SK-N-SH treated with all-trans-retinoic acid at 6 μM for 48 hours (cell line): ENCODE measurements at regions not wholly inside any gene's neighbourhood (a gene's known extent, or its start where the extent isn't known, plus 50 kb on each side); places are given as distances from the start of the nearest gene placed in this dataset.

Experiments
- ATAC-seq: fragments of 200-7000 bp; cut with Tn5 transposase; 3 replicates; pipeline ENCODE4 v1.9.1; 2020; ENCODE audit warnings: mild to moderate bottlenecking, moderate library complexity
- ARNTL ChIP-seq: fragments of 450-650 bp; formaldehyde crosslinking; IDR thresholded peaks from 2 replicates; pipeline ENCODE4 v1.5.0; 2020; ENCODE audit warnings: low read depth, mild to moderate bottlenecking, moderate library complexity, borderline replicate concordance
- BACH2 ChIP-seq: fragments of 250-450 bp; sonication (Bioruptor Pico); IDR thresholded peaks from 2 replicates; pipeline ENCODE4 v1.9.0; 2021; ENCODE audit warnings: mild to moderate bottlenecking, borderline replicate concordance
- CSDC2 ChIP-seq: fragments of 250-450 bp; sonication (Bioruptor Pico); IDR thresholded peaks from 2 replicates; pipeline ENCODE4 v1.5.0; 2020; ENCODE audit warnings: mild to moderate bottlenecking, moderate library complexity
- ESRRG ChIP-seq: fragments of 250-450 bp; sonication (Bioruptor Pico); IDR thresholded peaks from 2 replicates; pipeline ENCODE4 v1.6.1; 2021; ENCODE audit warnings: mild to moderate bottlenecking
- GLIS3 ChIP-seq: fragments of 250-450 bp; sonication (Bioruptor Pico); IDR thresholded peaks from 2 replicates; pipeline ENCODE4 v1.5.0; 2020; ENCODE audit warnings: mild to moderate bottlenecking, moderate library complexity
- ISL1 ChIP-seq: fragments of 250-450 bp; sonication (Bioruptor Pico); IDR thresholded peaks from 2 replicates; pipeline ENCODE4 v2.1.2; 2022; ENCODE audit warnings: mild to moderate bottlenecking, moderate library complexity
- OSR1 ChIP-seq: fragments of 250-450 bp; sonication (Bioruptor Pico); IDR thresholded peaks from 2 replicates; pipeline ENCODE4 v1.8.0; 2022; ENCODE audit warnings: moderate library complexity, mild to moderate bottlenecking, inconsistent platforms
- PPARA ChIP-seq: fragments of 250-450 bp; sonication (Bioruptor Pico); IDR thresholded peaks from 2 replicates; pipeline ENCODE4 v1.5.0; 2020; ENCODE audit warnings: mild to moderate bottlenecking, borderline replicate concordance
- RARB ChIP-seq: fragments of 250-450 bp; sonication (Bioruptor Pico); IDR thresholded peaks from 2 replicates; pipeline ENCODE4 v1.8.0; 2021; ENCODE audit warnings: mild to moderate bottlenecking, moderate library complexity
- SNAI2 ChIP-seq: fragments of 250-450 bp; sonication (Bioruptor Pico); IDR thresholded peaks from 2 replicates; pipeline ENCODE4 v1.5.0; 2020; ENCODE audit warnings: mild to moderate bottlenecking, moderate library complexity
- TCF4 ChIP-seq: fragments of 250-450 bp; sonication (Bioruptor Pico); IDR thresholded peaks from 2 replicates; pipeline ENCODE4 v1.8.0; 2021; ENCODE audit warnings: mild to moderate bottlenecking, moderate library complexity, borderline replicate concordance
- TOX ChIP-seq: fragments of 250-450 bp; sonication (Bioruptor Pico); IDR thresholded peaks from 2 replicates; pipeline ENCODE4 v1.8.0; 2021; ENCODE audit warnings: mild to moderate bottlenecking, moderate library complexity, borderline replicate concordance
- ZC3H10 ChIP-seq: fragments of 250-450 bp; sonication (Bioruptor Pico); IDR thresholded peaks from 2 replicates; pipeline ENCODE4 v1.5.1; 2021; ENCODE audit warnings: mild to moderate bottlenecking, moderate library complexity
- ZFP3 ChIP-seq: fragments of 250-450 bp; sonication (Bioruptor Pico); IDR thresholded peaks from 2 replicates; pipeline ENCODE4 v1.5.0; 2020; ENCODE audit warnings: mild to moderate bottlenecking, moderate library complexity
- ZFP30 ChIP-seq: fragments of 450-650 bp; formaldehyde crosslinking; IDR thresholded peaks from 2 replicates; pipeline ENCODE4 v1.5.0; 2022; ENCODE audit warnings: mild to moderate bottlenecking, moderate library complexity
- ZNF565 ChIP-seq: fragments of 450-650 bp; formaldehyde crosslinking; conservative IDR thresholded peaks from 2 replicates; pipeline ENCODE4 v1.5.0; 2020; ENCODE audit warnings: low read depth, mild to moderate bottlenecking, moderate library complexity
- ZNF70 ChIP-seq: fragments of 450-650 bp; formaldehyde crosslinking; IDR thresholded peaks from 2 replicates; pipeline ENCODE4 v1.5.0; 2020; ENCODE audit warnings: mild to moderate bottlenecking, moderate library complexity
- TF ChIP-seq, protein P1 (sequence below): fragments of 250-450 bp; sonication (Bioruptor Pico); IDR thresholded peaks from 2 replicates; pipeline ENCODE4 v1.5.0; 2020; ENCODE audit warnings: mild to moderate bottlenecking, moderate library complexity
- TF ChIP-seq, protein P2 (sequence below): fragments of 250-450 bp; sonication (Bioruptor Pico); IDR thresholded peaks from 2 replicates; pipeline ENCODE4 v1.8.0; 2021; ENCODE audit warnings: low read depth, mild to moderate bottlenecking, moderate library complexity, borderline replicate concordance
- TF ChIP-seq, protein P3 (sequence below): fragments of 250-450 bp; sonication (Bioruptor Pico); IDR thresholded peaks from 2 replicates; pipeline ENCODE4 v1.5.1; 2021; ENCODE audit warnings: mild to moderate bottlenecking, moderate library complexity
- TF ChIP-seq, protein P4 (sequence below): fragments of 250-450 bp; sonication (Bioruptor Pico); IDR thresholded peaks from 2 replicates; pipeline ENCODE4 v1.8.0; 2020; ENCODE audit warnings: mild to moderate bottlenecking, moderate library complexity, borderline replicate concordance
- TF ChIP-seq, protein P5 (sequence below): fragments of 250-450 bp; sonication (Bioruptor Pico); IDR thresholded peaks from 2 replicates; pipeline ENCODE4 v1.5.1; 2020; ENCODE audit warnings: low read depth, mild to moderate bottlenecking, moderate library complexity

DNA sequence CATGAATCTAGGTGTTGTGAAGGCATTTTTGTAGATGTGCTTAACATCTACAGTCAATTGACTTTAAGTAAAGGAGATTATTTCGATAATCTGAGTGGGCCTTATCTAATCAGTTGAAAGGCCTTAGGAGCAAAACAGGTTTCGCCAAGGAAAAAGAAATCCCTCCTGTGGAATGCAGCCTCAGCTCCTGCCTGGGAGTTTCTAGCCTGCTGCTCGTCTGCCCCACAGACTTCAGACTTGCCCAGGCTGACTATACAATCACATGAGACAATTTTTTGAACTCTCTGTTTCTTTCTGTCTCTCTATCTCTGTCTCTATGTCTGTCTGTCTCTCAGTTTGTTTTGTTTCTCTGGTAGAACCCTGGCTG, 312.5 kb downstream of the OLFM4 start:
- ATAC-seq = no peak
- TF ChIP-seq ISL1 (no peak), ZFP30 (CRISPR knock-in tag) (no peak), ZFP3 (CRISPR knock-in tag) (no peak), SNAI2 (CRISPR knock-in tag) (no peak), ZNF565 (CRISPR knock-in tag) (no peak), OSR1 (no peak), TOX (no peak), ZC3H10 (no peak), TCF4 (no peak), ZNF70 (no peak), PPARA (CRISPR knock-in tag) (no peak), GLIS3 (CRISPR knock-in tag) (no peak), ESRRG (CRISPR knock-in tag) (no peak), RARB (CRISPR knock-in tag) (no peak), CSDC2 (CRISPR knock-in tag) (no peak), ARNTL (CRISPR knock-in tag) (no peak)
- TF ChIP-seq, protein P1, sequence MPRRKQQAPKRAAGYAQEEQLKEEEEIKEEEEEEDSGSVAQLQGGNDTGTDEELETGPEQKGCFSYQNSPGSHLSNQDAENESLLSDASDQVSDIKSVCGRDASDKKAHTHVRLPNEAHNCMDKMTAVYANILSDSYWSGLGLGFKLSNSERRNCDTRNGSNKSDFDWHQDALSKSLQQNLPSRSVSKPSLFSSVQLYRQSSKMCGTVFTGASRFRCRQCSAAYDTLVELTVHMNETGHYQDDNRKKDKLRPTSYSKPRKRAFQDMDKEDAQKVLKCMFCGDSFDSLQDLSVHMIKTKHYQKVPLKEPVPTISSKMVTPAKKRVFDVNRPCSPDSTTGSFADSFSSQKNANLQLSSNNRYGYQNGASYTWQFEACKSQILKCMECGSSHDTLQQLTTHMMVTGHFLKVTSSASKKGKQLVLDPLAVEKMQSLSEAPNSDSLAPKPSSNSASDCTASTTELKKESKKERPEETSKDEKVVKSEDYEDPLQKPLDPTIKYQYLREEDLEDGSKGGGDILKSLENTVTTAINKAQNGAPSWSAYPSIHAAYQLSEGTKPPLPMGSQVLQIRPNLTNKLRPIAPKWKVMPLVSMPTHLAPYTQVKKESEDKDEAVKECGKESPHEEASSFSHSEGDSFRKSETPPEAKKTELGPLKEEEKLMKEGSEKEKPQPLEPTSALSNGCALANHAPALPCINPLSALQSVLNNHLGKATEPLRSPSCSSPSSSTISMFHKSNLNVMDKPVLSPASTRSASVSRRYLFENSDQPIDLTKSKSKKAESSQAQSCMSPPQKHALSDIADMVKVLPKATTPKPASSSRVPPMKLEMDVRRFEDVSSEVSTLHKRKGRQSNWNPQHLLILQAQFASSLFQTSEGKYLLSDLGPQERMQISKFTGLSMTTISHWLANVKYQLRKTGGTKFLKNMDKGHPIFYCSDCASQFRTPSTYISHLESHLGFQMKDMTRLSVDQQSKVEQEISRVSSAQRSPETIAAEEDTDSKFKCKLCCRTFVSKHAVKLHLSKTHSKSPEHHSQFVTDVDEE (CRISPR knock-in tag) = no peak
- TF ChIP-seq, protein P2, sequence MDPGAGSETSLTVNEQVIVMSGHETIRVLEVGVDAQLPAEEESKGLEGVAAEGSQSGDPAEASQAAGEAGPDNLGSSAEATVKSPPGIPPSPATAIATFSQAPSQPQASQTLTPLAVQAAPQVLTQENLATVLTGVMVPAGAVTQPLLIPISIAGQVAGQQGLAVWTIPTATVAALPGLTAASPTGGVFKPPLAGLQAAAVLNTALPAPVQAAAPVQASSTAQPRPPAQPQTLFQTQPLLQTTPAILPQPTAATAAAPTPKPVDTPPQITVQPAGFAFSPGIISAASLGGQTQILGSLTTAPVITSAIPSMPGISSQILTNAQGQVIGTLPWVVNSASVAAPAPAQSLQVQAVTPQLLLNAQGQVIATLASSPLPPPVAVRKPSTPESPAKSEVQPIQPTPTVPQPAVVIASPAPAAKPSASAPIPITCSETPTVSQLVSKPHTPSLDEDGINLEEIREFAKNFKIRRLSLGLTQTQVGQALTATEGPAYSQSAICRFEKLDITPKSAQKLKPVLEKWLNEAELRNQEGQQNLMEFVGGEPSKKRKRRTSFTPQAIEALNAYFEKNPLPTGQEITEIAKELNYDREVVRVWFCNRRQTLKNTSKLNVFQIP (CRISPR knock-in tag) = no peak
- TF ChIP-seq, protein P3, sequence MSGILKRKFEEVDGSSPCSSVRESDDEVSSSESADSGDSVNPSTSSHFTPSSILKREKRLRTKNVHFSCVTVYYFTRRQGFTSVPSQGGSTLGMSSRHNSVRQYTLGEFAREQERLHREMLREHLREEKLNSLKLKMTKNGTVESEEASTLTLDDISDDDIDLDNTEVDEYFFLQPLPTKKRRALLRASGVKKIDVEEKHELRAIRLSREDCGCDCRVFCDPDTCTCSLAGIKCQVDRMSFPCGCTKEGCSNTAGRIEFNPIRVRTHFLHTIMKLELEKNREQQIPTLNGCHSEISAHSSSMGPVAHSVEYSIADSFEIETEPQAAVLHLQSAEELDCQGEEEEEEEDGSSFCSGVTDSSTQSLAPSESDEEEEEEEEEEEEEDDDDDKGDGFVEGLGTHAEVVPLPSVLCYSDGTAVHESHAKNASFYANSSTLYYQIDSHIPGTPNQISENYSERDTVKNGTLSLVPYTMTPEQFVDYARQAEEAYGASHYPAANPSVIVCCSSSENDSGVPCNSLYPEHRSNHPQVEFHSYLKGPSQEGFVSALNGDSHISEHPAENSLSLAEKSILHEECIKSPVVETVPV = no peak
- TF ChIP-seq, protein P4, sequence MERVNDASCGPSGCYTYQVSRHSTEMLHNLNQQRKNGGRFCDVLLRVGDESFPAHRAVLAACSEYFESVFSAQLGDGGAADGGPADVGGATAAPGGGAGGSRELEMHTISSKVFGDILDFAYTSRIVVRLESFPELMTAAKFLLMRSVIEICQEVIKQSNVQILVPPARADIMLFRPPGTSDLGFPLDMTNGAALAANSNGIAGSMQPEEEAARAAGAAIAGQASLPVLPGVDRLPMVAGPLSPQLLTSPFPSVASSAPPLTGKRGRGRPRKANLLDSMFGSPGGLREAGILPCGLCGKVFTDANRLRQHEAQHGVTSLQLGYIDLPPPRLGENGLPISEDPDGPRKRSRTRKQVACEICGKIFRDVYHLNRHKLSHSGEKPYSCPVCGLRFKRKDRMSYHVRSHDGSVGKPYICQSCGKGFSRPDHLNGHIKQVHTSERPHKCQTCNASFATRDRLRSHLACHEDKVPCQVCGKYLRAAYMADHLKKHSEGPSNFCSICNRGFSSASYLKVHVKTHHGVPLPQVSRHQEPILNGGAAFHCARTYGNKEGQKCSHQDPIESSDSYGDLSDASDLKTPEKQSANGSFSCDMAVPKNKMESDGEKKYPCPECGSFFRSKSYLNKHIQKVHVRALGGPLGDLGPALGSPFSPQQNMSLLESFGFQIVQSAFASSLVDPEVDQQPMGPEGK (CRISPR knock-in tag) = no peak
- TF ChIP-seq, all 23 proteins: peak for 0

DNA sequence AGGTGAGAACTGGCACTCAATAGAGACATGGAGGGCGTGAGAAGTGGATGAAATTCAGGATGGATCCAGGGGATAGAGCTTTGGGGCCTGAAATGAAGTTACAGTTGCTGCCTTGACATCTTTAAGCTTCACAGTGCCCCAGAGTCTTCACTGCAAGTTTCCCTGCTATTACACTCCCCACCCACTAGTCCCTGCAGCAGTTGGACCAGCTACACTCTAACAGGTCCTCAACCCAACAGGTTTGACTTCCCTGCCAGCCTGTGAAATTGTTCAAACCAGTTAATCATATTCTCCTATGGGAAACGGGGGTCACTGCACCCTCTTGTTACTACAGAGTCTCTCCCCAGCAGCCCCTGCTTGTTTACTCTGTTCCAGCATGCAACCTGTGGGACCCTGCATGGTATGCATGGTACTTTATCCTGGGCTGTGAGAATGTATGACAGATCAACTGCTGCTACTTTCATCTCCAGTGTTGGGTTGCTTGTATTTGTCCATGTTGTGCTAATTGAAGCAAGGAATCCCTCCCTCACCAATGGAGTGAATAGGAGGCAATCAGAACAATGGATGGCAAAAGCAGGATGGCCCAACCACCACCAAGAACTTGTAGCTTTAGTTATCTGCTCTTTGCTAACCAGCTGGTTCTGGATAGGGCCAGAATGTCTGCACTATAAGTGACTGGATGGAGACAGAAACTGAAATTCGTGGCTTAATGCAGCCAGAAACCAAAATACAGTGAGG, 314.2 kb downstream of the OLFM4 start:
- no peak for ATAC-seq
- TF ChIP-seq BACH2 (CRISPR knock-in tag) (no peak), ZC3H10 (no peak), OSR1 (no peak), CSDC2 (CRISPR knock-in tag) (no peak), SNAI2 (CRISPR knock-in tag) (no peak), RARB (CRISPR knock-in tag) (no peak), ESRRG (CRISPR knock-in tag) (no peak), PPARA (CRISPR knock-in tag) (no peak), ZFP30 (CRISPR knock-in tag) (no peak)
- TF ChIP-seq, protein P2 (CRISPR knock-in tag) = no peak
- TF ChIP-seq, protein P5, sequence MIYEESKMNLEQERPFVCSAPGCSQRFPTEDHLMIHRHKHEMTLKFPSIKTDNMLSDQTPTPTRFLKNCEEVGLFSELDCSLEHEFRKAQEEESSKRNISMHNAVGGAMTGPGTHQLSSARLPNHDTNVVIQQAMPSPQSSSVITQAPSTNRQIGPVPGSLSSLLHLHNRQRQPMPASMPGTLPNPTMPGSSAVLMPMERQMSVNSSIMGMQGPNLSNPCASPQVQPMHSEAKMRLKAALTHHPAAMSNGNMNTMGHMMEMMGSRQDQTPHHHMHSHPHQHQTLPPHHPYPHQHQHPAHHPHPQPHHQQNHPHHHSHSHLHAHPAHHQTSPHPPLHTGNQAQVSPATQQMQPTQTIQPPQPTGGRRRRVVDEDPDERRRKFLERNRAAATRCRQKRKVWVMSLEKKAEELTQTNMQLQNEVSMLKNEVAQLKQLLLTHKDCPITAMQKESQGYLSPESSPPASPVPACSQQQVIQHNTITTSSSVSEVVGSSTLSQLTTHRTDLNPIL (CRISPR knock-in tag) = no peak
- TF ChIP-seq, protein P3 = no peak
